T-cell (primary cell): ENCODE measurements at regions not wholly inside any gene's neighbourhood (a gene's known extent, or its start where the extent isn't known, plus 50 kb on each side); places are given as distances from the start of the nearest gene placed in this dataset.

Experiments
- ATAC-seq, 4 experiments: fragments of 200-7000 bp in 3 of 4; fragments of 150-1000 bp in 1 of 4; cut with Tn5 transposase; replicated peaks in 1 of 4; 1 replicate in 3 of 4; 2 replicates in 1 of 4; pipeline ENCODE4 v1.10.0; 2021; ENCODE audit warnings: moderate library complexity in 3 of 4, mild to moderate bottlenecking in 2 of 4, moderate number of reproducible peaks in 1 of 4
- CTCF ChIA-PET, 2 donors: fragments of 300-600 bp; sonication (Branson Sonifier 250); formaldehyde crosslinking; loops; one replicate each; lab custom pipeline; 2022; ENCODE audit warnings: antibody characterized with exemption in 2 of 2; lab: Charles Lee
- POLR2A ChIA-PET, 2 donors: fragments of 300-600 bp; sonication (Branson Sonifier 250); formaldehyde crosslinking; loops; one replicate each; lab custom pipeline; 2022; ENCODE audit warnings: antibody characterized with exemption in 2 of 2; lab: Charles Lee
- DNase-seq, 35 experiments: peaks; one replicate each; pipeline versions ENCODE4 v3.0.0 to v3.0.0-alpha.2; 2013 to 2023
- H3K27ac ChIP-seq: one replicate; pipeline ENCODE4 v1.5.1; 2013; ENCODE audit warnings: low read length
- H3K27me3 ChIP-seq, 2 experiments: replicated peaks in 1 of 2; 1 replicate in 1 of 2; 2 replicates in 1 of 2; pipeline versions ENCODE4 v1.6.1 to v1.7.0; 2013; ENCODE audit warnings: low read length in 1 of 2, mixed read lengths in 1 of 2; ENCODE audit not compliant: control insufficient read depth in 2 of 2, insufficient read depth in 2 of 2; ENCODE audit errors: extremely low read depth in 1 of 2
- H3K36me3 ChIP-seq, 2 donors: 1 replicate in 1 of 2; 2 replicates in 1 of 2; pipeline versions ENCODE4 v1.6.1 to v1.7.0; 2013; ENCODE audit warnings: low read length in 1 of 2; ENCODE audit not compliant: control insufficient read depth in 2 of 2, insufficient read depth in 1 of 2; ENCODE audit errors: extremely low read depth in 1 of 2
- H3K4me1 ChIP-seq, 2 experiments: 1 replicate in 1 of 2; 2 replicates in 1 of 2; pipeline versions ENCODE4 v1.6.1 to v1.7.0; 2013; ENCODE audit warnings: low read length in 2 of 2, mixed read lengths in 1 of 2; ENCODE audit not compliant: insufficient read depth in 2 of 2, control insufficient read depth in 1 of 2; ENCODE audit errors: extremely low read depth in 1 of 2
- H3K4me3 ChIP-seq, 2 donors: 1 replicate in 1 of 2; 2 replicates in 1 of 2; pipeline versions ENCODE4 v1.5.1 to v1.7.0; 2013; ENCODE audit warnings: mild to moderate bottlenecking in 2 of 2, low read length in 1 of 2, moderate library complexity in 1 of 2; ENCODE audit not compliant: control insufficient read depth in 1 of 2; ENCODE audit errors: extremely low read depth in 1 of 2
- H3K9me3 ChIP-seq: 2 replicates; pipeline ENCODE4 v1.7.0; 2013
- H3K27ac Mint-ChIP-seq, 2 donors: one replicate each; pipeline ENCODE4 v1.8.0; 2020 to 2021; ENCODE audit warnings: mild to moderate bottlenecking in 2 of 2, mixed read lengths in 2 of 2
- H3K27me3 Mint-ChIP-seq, 2 donors: one replicate each; pipeline ENCODE4 v1.8.0; 2021 to 2022; ENCODE audit warnings: mixed read lengths in 2 of 2
- H3K36me3 Mint-ChIP-seq: one replicate; pipeline ENCODE4 v1.8.0; 2021; ENCODE audit warnings: mixed read lengths
- H3K4me1 Mint-ChIP-seq, 3 donors: one replicate each; pipeline ENCODE4 v1.8.0; 2020 to 2022; ENCODE audit warnings: mixed read lengths in 3 of 3, mild to moderate bottlenecking in 1 of 3
- H3K4me3 Mint-ChIP-seq, 3 donors: one replicate each; pipeline ENCODE4 v1.8.0; 2020 to 2022; ENCODE audit warnings: mild to moderate bottlenecking in 3 of 3, mixed read lengths in 3 of 3, moderate library complexity in 3 of 3
- H3K9me3 Mint-ChIP-seq, 3 donors: one replicate each; pipeline ENCODE4 v1.8.0; 2020 to 2022; ENCODE audit warnings: mixed read lengths in 3 of 3
- WGBS: methylation state at CpG from one replicate; pipeline ENCODE4 v1.1.5; 2013; ENCODE audit warnings: missing lambda C conversion rate; ENCODE audit not compliant: insufficient coverage; 5-methylcytosine and 5-hydroxymethylcytosine counted together

DNA sequence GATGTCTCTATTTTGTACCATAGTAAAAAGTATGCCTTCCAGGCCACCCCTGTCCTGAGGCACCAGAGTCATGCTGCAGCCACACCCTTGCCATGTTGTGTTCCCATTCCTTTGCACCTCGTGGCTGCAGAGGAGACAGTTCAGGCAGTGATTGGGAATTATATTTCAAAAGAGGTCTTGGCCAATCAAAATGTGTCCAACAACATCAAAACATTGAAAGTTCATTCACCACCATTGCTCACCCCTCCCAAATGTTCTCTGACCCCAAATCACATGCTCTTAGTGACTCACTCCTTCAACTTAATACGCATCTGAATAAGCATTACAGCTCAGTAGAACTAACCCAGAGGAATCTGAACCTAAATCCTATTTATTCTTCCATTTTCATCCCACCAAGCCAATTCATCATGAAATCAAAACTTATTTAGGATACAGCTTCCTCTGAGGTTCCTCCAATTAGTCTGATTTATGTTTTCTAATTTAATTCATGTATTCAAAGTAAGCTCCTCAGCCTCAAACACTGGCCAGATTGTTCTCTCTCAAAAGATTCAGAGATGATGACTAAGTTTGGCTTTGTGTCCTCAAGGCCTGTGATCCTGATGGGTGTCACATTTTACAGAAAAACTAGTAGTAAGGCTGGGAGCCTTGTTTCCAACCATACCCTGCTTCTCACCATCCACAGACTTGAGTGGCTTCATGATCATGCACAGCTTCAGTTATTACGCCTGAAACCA is 323.2 kb upstream of the INTU start:
- ChIA-PET POLR2A (no interaction called here), CTCF (no interaction called here)
- no peaks in the 10 kb centered on the region for H3K4me1 Mint-ChIP-seq
- H3K36me3 ChIP-seq = no peaks in the 10 kb centered on the region
- H3K9me3 ChIP-seq = peaks cover 2% of the 10 kb centered on the region
- DNase-seq = no peak
- no peak overlapping the region for H3K4me3 Mint-ChIP-seq
- WGBS = 64% methylated on average over 2 of the region's 3 CpGs
- no peak overlapping the region for H3K27ac ChIP-seq
- no peak for ATAC-seq
- peaks cover 20 to 49% (median 37%) of the 10 kb centered on the region in 3 donors for H3K9me3 Mint-ChIP-seq
- no peaks in the 10 kb centered on the region for H3K4me1 ChIP-seq
- no peak overlapping the region for H3K27ac Mint-ChIP-seq
- H3K27me3 Mint-ChIP-seq = no peaks in the 10 kb centered on the region
- H3K4me3 ChIP-seq = no peak overlapping the region
- no peaks in the 10 kb centered on the region for H3K36me3 Mint-ChIP-seq
- no peaks in the 10 kb centered on the region for H3K27me3 ChIP-seq

DNA sequence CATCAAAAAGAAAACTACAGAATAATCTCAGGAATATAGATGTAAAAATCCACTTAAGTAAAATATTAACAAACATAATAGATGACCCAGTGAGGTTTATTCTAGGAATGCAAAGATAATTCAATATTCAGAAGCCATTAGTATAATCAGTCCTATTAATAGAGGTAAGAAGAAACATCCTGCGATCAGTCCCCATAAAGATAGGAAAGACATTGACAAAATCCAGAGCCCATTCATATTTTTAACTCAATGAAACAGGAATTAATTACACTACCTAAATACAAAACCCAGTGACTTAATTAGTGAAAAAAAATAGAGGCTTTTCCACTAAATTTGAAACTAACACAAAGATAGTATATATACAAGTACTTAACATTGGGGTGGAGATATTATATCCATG is 321.4 kb upstream of the INTU start:
- peaks cover 20 to 62% (median 41%) of the 10 kb centered on the region in 3 donors for H3K9me3 Mint-ChIP-seq
- ChIA-PET POLR2A (interaction anchor here in 1 of 2 donors (0.6 kb wide), 1 partner anchor 19 kb away, joined by 3 read pairs; no protein-coding TSS in a partner anchor), CTCF (no interaction called here)

DNA sequence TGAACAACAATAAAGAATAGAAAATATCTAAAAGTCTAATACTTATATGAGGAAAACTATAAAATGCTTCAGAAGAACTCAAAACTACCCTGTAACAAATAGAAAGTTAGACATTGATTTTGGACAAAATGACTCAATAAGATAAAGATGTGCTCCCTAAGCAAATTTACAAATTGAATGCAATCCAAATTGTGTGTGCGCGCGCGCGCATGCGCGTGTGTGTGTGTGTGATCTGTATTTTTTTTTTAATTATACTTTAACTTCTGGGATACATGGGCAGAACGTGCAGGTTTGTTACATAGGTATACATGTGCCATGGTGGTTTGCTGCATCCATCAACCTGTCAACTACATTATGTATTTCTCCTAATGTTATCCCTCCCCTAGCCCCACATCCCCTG is 320.8 kb upstream of the INTU start:
- Histone ChIP-seq H3K27me3 (no peaks in the 10 kb centered on the region), H3K36me3 (no peaks in the 10 kb centered on the region), H3K4me1 (no peaks in the 10 kb centered on the region), H3K9me3 (peaks cover 2% of the 10 kb centered on the region), H3K4me3 (no peak overlapping the region), H3K27ac (no peak overlapping the region)
- Mint-ChIP-seq H3K36me3 (no peaks in the 10 kb centered on the region), H3K9me3 (peaks cover 17 to 61% (median 38%) of the 10 kb centered on the region in 3 donors), H3K27me3 (no peaks in the 10 kb centered on the region), H3K27ac (no peak overlapping the region), H3K4me3 (no peak overlapping the region), H3K4me1 (no peaks in the 10 kb centered on the region)
- DNase-seq (no peak), ATAC-seq (no peak)
- ChIA-PET CTCF (no interaction called here), POLR2A (no interaction called here)
- no CpG with 5 or more reads among the region's 8 CpGs for WGBS

More for the DNA sequence above, 321.4 kb upstream of the INTU start:
- Mint-ChIP-seq H3K4me1 (no peaks in the 10 kb centered on the region), H3K27me3 (no peaks in the 10 kb centered on the region), H3K36me3 (no peaks in the 10 kb centered on the region), H3K27ac (no peak overlapping the region), H3K4me3 (no peak overlapping the region)
- Histone ChIP-seq H3K36me3 (no peaks in the 10 kb centered on the region), H3K4me1 (no peaks in the 10 kb centered on the region), H3K9me3 (peaks cover 2% of the 10 kb centered on the region), H3K4me3 (no peak overlapping the region), H3K27me3 (no peaks in the 10 kb centered on the region), H3K27ac (no peak overlapping the region)
- no CpG with 5 or more reads among the region's 1 CpG for WGBS
- ATAC-seq (no peak), DNase-seq (no peak)

DNA sequence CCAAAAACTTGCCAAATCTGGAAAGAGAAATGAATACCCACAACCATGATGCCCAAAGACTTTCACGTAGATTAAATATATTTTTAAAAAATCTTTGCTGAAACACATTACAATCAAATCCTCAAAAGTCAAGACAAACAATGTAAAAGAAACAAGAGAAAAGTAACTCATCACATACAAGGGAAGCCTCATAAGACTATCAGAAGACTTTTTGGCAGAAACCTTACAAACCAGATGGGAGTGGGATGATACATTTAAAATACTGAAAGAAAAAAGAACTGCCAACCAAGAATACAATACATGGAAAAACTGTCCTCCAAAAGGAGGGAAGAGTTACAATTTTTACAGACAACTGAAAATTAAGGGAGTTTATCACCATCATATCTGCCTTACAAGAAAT is 319.0 kb upstream of the INTU start:
- Mint-ChIP-seq H3K27me3 (no peaks in the 10 kb centered on the region), H3K4me1 (no peaks in the 10 kb centered on the region), H3K36me3 (no peaks in the 10 kb centered on the region), H3K9me3 (peaks cover 17 to 64% (median 35%) of the 10 kb centered on the region in 3 donors), H3K27ac (no peak overlapping the region), H3K4me3 (no peak overlapping the region)
- Histone ChIP-seq H3K9me3 (no peaks in the 10 kb centered on the region), H3K36me3 (no peaks in the 10 kb centered on the region), H3K27me3 (no peaks in the 10 kb centered on the region), H3K4me1 (no peaks in the 10 kb centered on the region), H3K27ac (no peak overlapping the region), H3K4me3 (no peak overlapping the region)
- ChIA-PET CTCF (no interaction called here), POLR2A (no interaction called here)
- no CpG with 5 or more reads among the region's 1 CpG for WGBS
- DNase-seq (no peak), ATAC-seq (no peak)

DNA sequence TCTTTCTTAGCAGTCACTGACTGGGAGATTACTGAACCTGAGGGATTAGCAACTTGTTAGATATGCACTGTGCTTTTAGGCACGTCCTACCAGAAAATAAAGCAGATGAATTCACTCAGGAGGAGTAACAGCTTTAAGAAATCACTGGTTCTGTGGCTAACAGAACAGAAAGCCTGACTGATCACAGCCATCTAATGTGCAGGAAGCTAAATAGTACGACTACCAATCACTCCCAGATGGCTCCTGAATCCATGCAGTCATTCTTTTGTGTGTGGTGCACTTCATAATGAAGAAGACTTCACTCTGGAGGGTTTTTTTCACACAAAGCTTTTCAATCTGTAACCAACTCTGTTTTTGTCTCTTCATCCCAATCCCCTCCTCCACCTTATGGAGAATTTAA is 305.3 kb upstream of the INTU start:
- no peak for DNase-seq
- no peaks in the 10 kb centered on the region for H3K36me3 ChIP-seq
- no peaks in the 10 kb centered on the region for H3K27me3 ChIP-seq
- H3K4me3 Mint-ChIP-seq = no peak overlapping the region
- no peaks in the 10 kb centered on the region for H3K27me3 Mint-ChIP-seq
- H3K27ac Mint-ChIP-seq = no peak overlapping the region
- H3K9me3 ChIP-seq = no peaks in the 10 kb centered on the region
- H3K27ac ChIP-seq = no peak overlapping the region
- H3K4me1 Mint-ChIP-seq = no peaks in the 10 kb centered on the region
- peaks cover 14 to 32% (median 16%) of the 10 kb centered on the region in 3 donors for H3K9me3 Mint-ChIP-seq
- POLR2A ChIA-PET = no interaction called here
- H3K4me1 ChIP-seq = no peaks in the 10 kb centered on the region
- no peak overlapping the region for H3K4me3 ChIP-seq
- H3K36me3 Mint-ChIP-seq = no peaks in the 10 kb centered on the region
- ATAC-seq = no peak
- CTCF ChIA-PET = no interaction called here
- 0% methylated on average over 1 of the region's 2 CpGs for WGBS

DNA sequence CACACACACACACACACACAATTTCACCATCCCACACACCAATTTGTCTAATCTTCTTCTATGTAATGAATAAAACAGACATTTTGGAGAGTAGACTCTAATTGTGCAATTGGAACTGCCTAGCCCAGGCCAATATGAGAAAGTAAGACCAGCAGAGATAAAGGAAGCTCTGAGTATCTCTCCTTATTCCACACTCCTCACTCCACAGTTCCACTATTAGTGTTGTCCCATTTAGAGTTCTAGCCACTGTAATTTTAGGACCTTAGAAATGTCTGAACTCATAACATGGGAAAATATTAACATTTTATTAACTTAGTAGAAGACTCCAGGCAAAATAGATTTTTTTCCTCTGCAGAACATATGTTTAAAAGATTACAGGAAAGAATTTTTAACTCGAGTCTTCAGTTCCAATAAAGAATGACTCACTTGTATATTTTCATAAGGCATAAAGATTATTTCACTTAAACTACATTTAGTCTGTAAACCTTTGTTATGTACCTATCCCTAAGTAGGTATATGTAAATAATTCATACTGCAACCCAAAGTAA is 297.6 kb upstream of the INTU start:
- Mint-ChIP-seq H3K36me3 (no peaks in the 10 kb centered on the region), H3K9me3 (peaks cover 5 to 11% (median 8%) of the 10 kb centered on the region in 3 donors), H3K27ac (no peak overlapping the region), H3K4me3 (no peak overlapping the region), H3K27me3 (no peaks in the 10 kb centered on the region), H3K4me1 (no peaks in the 10 kb centered on the region)
- ATAC-seq (no peak), DNase-seq (no peak)
- no peaks in the 10 kb centered on the region for H3K36me3 ChIP-seq
- H3K27ac ChIP-seq = no peak overlapping the region
- ChIA-PET POLR2A (no interaction called here), CTCF (no interaction called here)
- no peak overlapping the region for H3K4me3 ChIP-seq
- no peaks in the 10 kb centered on the region for H3K27me3 ChIP-seq
- no peaks in the 10 kb centered on the region for H3K4me1 ChIP-seq
- H3K9me3 ChIP-seq = peaks cover 2% of the 10 kb centered on the region
- no CpG with 5 or more reads among the region's 1 CpG for WGBS
